ENCODE measurements at regions not wholly inside any gene's neighbourhood (a gene's known extent, or its start where the extent isn't known, plus 50 kb on each side); places are given as distances from the start of the nearest gene placed in this dataset.

- no peak for DNase-seq (ENCODE audit: low read depth)
- no peak overlapping the region for H3K4me3 ChIP-seq (ENCODE audit: low read depth, low read length)
- TF ChIP-seq POLR2A (IDR thresholded peaks at IDR 0.05; ENCODE audit: extremely low read depth, insufficient read length) (no peak), CTCF (IDR thresholded peaks at IDR 0.05; ENCODE audit: low read depth, low read length) (no peak), MYC (IDR thresholded peaks at IDR 0.05; ENCODE audit: low read depth, low read length) (no peak)
- TF ChIP-seq, protein P1, sequence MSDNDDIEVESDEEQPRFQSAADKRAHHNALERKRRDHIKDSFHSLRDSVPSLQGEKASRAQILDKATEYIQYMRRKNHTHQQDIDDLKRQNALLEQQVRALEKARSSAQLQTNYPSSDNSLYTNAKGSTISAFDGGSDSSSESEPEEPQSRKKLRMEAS (IDR thresholded peaks at IDR 0.05; ENCODE audit: low read depth, low read length): no peak
Observed at GRCh38 chr2:66281980-66282379, 152.9 kb upstream of the MEIS1 start.

DNA sequence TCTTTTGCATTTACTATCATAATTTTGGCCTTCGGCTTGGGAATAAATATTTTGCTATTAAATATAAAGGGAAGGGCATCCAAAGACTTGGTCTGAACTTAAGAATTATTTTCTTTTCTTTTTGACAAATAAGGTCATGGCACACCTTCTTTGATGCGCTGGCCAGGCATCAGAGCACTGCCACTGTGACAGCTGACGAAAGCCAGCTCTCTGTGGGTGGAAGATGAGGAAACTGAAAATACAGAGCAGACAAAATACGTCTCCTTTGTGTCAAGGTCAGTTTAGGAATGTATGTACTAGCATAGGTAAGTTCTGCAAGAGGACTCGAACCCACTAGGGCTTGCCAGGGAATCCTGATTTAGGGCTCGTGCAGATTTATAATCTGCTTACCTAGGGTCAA lies 155.9 kb upstream of the MEIS1 start:
- TF ChIP-seq MYC (IDR thresholded peaks at IDR 0.05; ENCODE audit: low read depth, low read length): no peak
- no peak for TF ChIP-seq CTCF (IDR thresholded peaks at IDR 0.05; ENCODE audit: low read depth, low read length)
- no peak for TF ChIP-seq POLR2A (IDR thresholded peaks at IDR 0.05; ENCODE audit: extremely low read depth, insufficient read length)
- TF ChIP-seq, protein P1 (IDR thresholded peaks at IDR 0.05; ENCODE audit: low read depth, low read length): no peak
- no peak for DNase-seq (ENCODE audit: low read depth)
- no peak overlapping the region for H3K4me3 ChIP-seq (ENCODE audit: low read depth, low read length)

DNA sequence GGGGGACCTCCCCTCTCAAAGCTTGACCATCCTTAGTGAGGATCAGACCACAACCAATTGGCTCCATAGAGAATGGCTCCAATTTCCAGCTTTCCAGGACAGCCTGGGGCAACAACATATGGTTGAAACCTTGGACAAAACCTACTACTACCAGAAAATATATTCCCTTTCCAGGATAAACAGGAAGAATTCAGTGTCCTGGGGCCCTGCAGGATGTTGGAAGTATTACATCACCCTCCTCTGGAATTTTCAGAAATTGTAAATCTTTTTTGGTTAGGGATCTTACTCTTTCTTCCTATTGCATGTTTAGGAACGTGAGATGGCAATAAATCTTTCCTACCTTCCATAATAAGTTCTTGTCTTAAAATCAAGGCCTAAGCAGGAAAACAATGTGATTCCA lies 158.9 kb upstream of the MEIS1 start:
- no peak for DNase-seq (ENCODE audit: low read depth)
- no peak overlapping the region for H3K4me3 ChIP-seq (ENCODE audit: low read depth, low read length)
- TF ChIP-seq MYC (IDR thresholded peaks at IDR 0.05; ENCODE audit: low read depth, low read length) (no peak), CTCF (IDR thresholded peaks at IDR 0.05; ENCODE audit: low read depth, low read length) (no peak), POLR2A (IDR thresholded peaks at IDR 0.05; ENCODE audit: extremely low read depth, insufficient read length) (no peak)
- TF ChIP-seq, protein P1 (IDR thresholded peaks at IDR 0.05; ENCODE audit: low read depth, low read length): no peak

GRCh38 chr2:66273933-66274490 lies 160.9 kb upstream of the MEIS1 start:
- no peak for DNase-seq (ENCODE audit: low read depth)
- no peak overlapping the region for H3K4me3 ChIP-seq (ENCODE audit: low read depth, low read length)
- no peak for TF ChIP-seq CTCF (IDR thresholded peaks at IDR 0.05; ENCODE audit: low read depth, low read length)
- TF ChIP-seq MYC (IDR thresholded peaks at IDR 0.05; ENCODE audit: low read depth, low read length): no peak
- TF ChIP-seq, protein P1 (IDR thresholded peaks at IDR 0.05; ENCODE audit: low read depth, low read length): no peak
- no peak for TF ChIP-seq POLR2A (IDR thresholded peaks at IDR 0.05; ENCODE audit: extremely low read depth, insufficient read length)

- no peak overlapping the region for H3K4me3 ChIP-seq (ENCODE audit: low read depth, low read length)
- DNase-seq (ENCODE audit: low read depth): no peak
- TF ChIP-seq, protein P1 (IDR thresholded peaks at IDR 0.05; ENCODE audit: low read depth, low read length): no peak
- no peak for TF ChIP-seq POLR2A (IDR thresholded peaks at IDR 0.05; ENCODE audit: extremely low read depth, insufficient read length)
- no peak for TF ChIP-seq CTCF (IDR thresholded peaks at IDR 0.05; ENCODE audit: low read depth, low read length)
- no peak for TF ChIP-seq MYC (IDR thresholded peaks at IDR 0.05; ENCODE audit: low read depth, low read length)
Observed at GRCh38 chr2:66272751-66273150, 162.2 kb upstream of the MEIS1 start.

All from NB4 (cell line).